Cardiac fibroblast (primary cell): ENCODE measurements at regions not wholly inside any gene's neighbourhood (a gene's known extent, or its start where the extent isn't known, plus 50 kb on each side); places are given as distances from the start of the nearest gene placed in this dataset.
"Not testable (repeated sequence)": the region's sequence is repeated elsewhere in the genome, so short reads cannot be mapped to it uniquely, and the experiment has no call there.

Experiments used
- DNase-seq, 2 donors: peaks; one replicate each; pipeline versions ENCODE4 v3.0.0 to v3.0.0-alpha.2; 2010; ENCODE audit warnings: low read depth in 2 of 2
- H3K4me3 ChIP-seq, 2 donors: replicated peaks in 1 of 2; 1 replicate in 1 of 2; 2 replicates in 1 of 2; pipeline ENCODE4 v1.5.1; 2011; ENCODE audit warnings: low read depth in 2 of 2, low read length in 2 of 2, mild to moderate bottlenecking in 2 of 2, moderate library complexity in 1 of 2
- CTCF ChIP-seq: IDR thresholded peaks from one replicate; pipeline ENCODE4 v1.5.1; 2011; ENCODE audit warnings: low read depth, mild to moderate bottlenecking, low read length, inconsistent platforms

GRCh38 chr10:45243261-45243660 lies 72.1 kb downstream of the OR13A1 start:
- H3K4me3 ChIP-seq, result no peak overlapping the region
- no peak for TF ChIP-seq CTCF
- no peak for DNase-seq

- H3K4me3 ChIP-seq, result no peak overlapping the region
- no peak for DNase-seq
- TF ChIP-seq CTCF, result no peak
Measured at GRCh38 chr10:45246522-45246921, 68.9 kb downstream of the OR13A1 start.

- DNase-seq, result peak; percentile 76 to 80
- H3K4me3 ChIP-seq, result peak overlapping the region; percentile 6 to 37
- peak; percentile 37 for TF ChIP-seq CTCF
Measured at GRCh38 chr10:45249978-45250693, 65.3 kb downstream of the OR13A1 start.

- H3K4me3 ChIP-seq, DNase-seq: not testable (repeated sequence)
Measured at GRCh38 chr10:45250694-45251075, 64.7 kb downstream of the OR13A1 start.
